ENCODE measurements at regions not wholly inside any gene's neighbourhood (a gene's known extent, or its start where the extent isn't known, plus 50 kb on each side); places are given as distances from the start of the nearest gene placed in this dataset.

- ChIA-PET POLR2A (ENCODE audit: low non-redundant PET) (no interaction called here), CTCF (no interaction called here)
- DNase-seq (ENCODE audit: low spot score) = no peak
- TF ChIP-seq CTCF (conservative IDR thresholded peaks at IDR 0.05; ENCODE audit: low read depth, low read length) (no peak), EZH2 (IDR thresholded peaks at IDR 0.05; ENCODE audit: borderline replicate concordance, low read depth, low read length, poor library complexity, severe bottlenecking) (no peak)
- Histone ChIP-seq H3K4me3 (ENCODE audit: low read depth, low read length, poor library complexity, severe bottlenecking) (no peak overlapping the region), H3K27ac (ENCODE audit: low read depth, low read length, poor library complexity, severe bottlenecking) (no peak overlapping the region), H3K27me3 (replicated peaks; ENCODE audit: insufficient read depth, low read depth, low read length, poor library complexity) (peaks cover 37% of the 10 kb centered on the region), H3K36me3 (ENCODE audit: insufficient read depth, low read length, poor library complexity, severe bottlenecking) (no peaks in the 10 kb centered on the region), H3K4me1 (ENCODE audit: insufficient read depth, low read length, poor library complexity, severe bottlenecking) (no peaks in the 10 kb centered on the region), H3K9me3 (ENCODE audit: low read depth, low read length, poor library complexity, severe bottlenecking) (no peaks in the 10 kb centered on the region)
- BruUV-seq (replicated peaks) = no TSS peak
- intact Hi-C loops (cut with micrococcal nuclease; ENCODE audit: unreplicated experiment) = no loop called here
These were observed 247.6 kb upstream of the ARGLU1 start for GRCh38 chr13:106815545-106815944.

- intact Hi-C loops (cut with micrococcal nuclease; ENCODE audit: unreplicated experiment) = no loop called here
- Histone ChIP-seq H3K4me3 (ENCODE audit: low read depth, low read length, poor library complexity, severe bottlenecking) (no peak overlapping the region), H3K27me3 (replicated peaks; ENCODE audit: insufficient read depth, low read depth, low read length, poor library complexity) (peaks cover 46% of the 10 kb centered on the region), H3K4me1 (ENCODE audit: insufficient read depth, low read length, poor library complexity, severe bottlenecking) (no peaks in the 10 kb centered on the region), H3K9me3 (ENCODE audit: low read depth, low read length, poor library complexity, severe bottlenecking) (no peaks in the 10 kb centered on the region), H3K36me3 (ENCODE audit: insufficient read depth, low read length, poor library complexity, severe bottlenecking) (no peaks in the 10 kb centered on the region), H3K27ac (ENCODE audit: low read depth, low read length, poor library complexity, severe bottlenecking) (no peak overlapping the region)
- no peak for DNase-seq (ENCODE audit: low spot score)
- no TSS peak for BruUV-seq (replicated peaks)
- TF ChIP-seq CTCF (conservative IDR thresholded peaks at IDR 0.05; ENCODE audit: low read depth, low read length) (no peak), EZH2 (IDR thresholded peaks at IDR 0.05; ENCODE audit: borderline replicate concordance, low read depth, low read length, poor library complexity, severe bottlenecking) (no peak)
- CTCF ChIA-PET = no interaction called here
- POLR2A ChIA-PET (ENCODE audit: low non-redundant PET) = no interaction called here
These were observed 246.5 kb upstream of the ARGLU1 start for GRCh38 chr13:106814463-106814862.

- no peak overlapping the region for H3K4me3 ChIP-seq (ENCODE audit: low read depth, low read length, poor library complexity, severe bottlenecking)
- no peak for TF ChIP-seq EZH2 (IDR thresholded peaks at IDR 0.05; ENCODE audit: borderline replicate concordance, low read depth, low read length, poor library complexity, severe bottlenecking)
- TF ChIP-seq CTCF (conservative IDR thresholded peaks at IDR 0.05; ENCODE audit: low read depth, low read length) = no peak
- H3K36me3 ChIP-seq (ENCODE audit: insufficient read depth, low read length, poor library complexity, severe bottlenecking) = no peaks in the 10 kb centered on the region
- intact Hi-C loops (cut with micrococcal nuclease; ENCODE audit: unreplicated experiment) = no loop called here
- BruUV-seq (replicated peaks) = no TSS peak
- DNase-seq (ENCODE audit: low spot score) = no peak
- H3K9me3 ChIP-seq (ENCODE audit: low read depth, low read length, poor library complexity, severe bottlenecking) = no peaks in the 10 kb centered on the region
- no peaks in the 10 kb centered on the region for H3K4me1 ChIP-seq (ENCODE audit: insufficient read depth, low read length, poor library complexity, severe bottlenecking)
- H3K27ac ChIP-seq (ENCODE audit: low read depth, low read length, poor library complexity, severe bottlenecking) = no peak overlapping the region
- CTCF ChIA-PET = no interaction called here
- H3K27me3 ChIP-seq (replicated peaks; ENCODE audit: insufficient read depth, low read depth, low read length, poor library complexity) = peaks cover 63% of the 10 kb centered on the region
- POLR2A ChIA-PET (ENCODE audit: low non-redundant PET) = no interaction called here
These were observed 242.1 kb upstream of the ARGLU1 start for GRCh38 chr13:106810069-106810468.

All from A673 (cell line).